ENCODE measurements at regions not wholly inside any gene's neighbourhood (a gene's known extent, or its start where the extent isn't known, plus 50 kb on each side); places are given as distances from the start of the nearest gene placed in this dataset.

GRCh38 chr2:71919708-71920107, 228.0 kb downstream of the CYP26B1 start:
- TF ChIP-seq CTCF (IDR thresholded peaks at IDR 0.05) = no peak
- TF ChIP-seq POLR2A (IDR thresholded peaks at IDR 0.05) = no peak
